ENCODE measurements at regions not wholly inside any gene's neighbourhood (a gene's known extent, or its start where the extent isn't known, plus 50 kb on each side); places are given as distances from the start of the nearest gene placed in this dataset.

- TF ChIP-seq CTCF (IDR thresholded peaks at IDR 0.05) (no peak), POLR2A (IDR thresholded peaks at IDR 0.05) (no peak), POLR2AphosphoS5 (IDR thresholded peaks at IDR 0.05) (no peak)
Observed at GRCh38 chr17:74077231-74077630, 126.2 kb upstream of the RPL38 start.

Data from prostate gland (tissue), 2 donors.